Fibroblast of lung (primary cell): ENCODE measurements at regions not wholly inside any gene's neighbourhood (a gene's known extent, or its start where the extent isn't known, plus 50 kb on each side); places are given as distances from the start of the nearest gene placed in this dataset.

Experiments used
- EZH2 ChIP-seq: IDR thresholded peaks from 2 replicates; pipeline ENCODE4 v1.5.1; 2012; ENCODE audit warnings: low read length, control low read depth, mild to moderate bottlenecking; ENCODE audit errors: missing control alignments
- TF ChIP-seq, protein P1 (sequence below), 2 donors: IDR thresholded peaks in 1 of 2; conservative IDR thresholded peaks in 1 of 2; 1 replicate in 1 of 2; 2 replicates in 1 of 2; pipeline ENCODE4 v1.5.1; 2011 to 2012; ENCODE audit warnings: low read length in 2 of 2, control low read depth in 1 of 2, inconsistent platforms in 1 of 2, low read depth in 1 of 2, mild to moderate bottlenecking in 1 of 2

DNA sequence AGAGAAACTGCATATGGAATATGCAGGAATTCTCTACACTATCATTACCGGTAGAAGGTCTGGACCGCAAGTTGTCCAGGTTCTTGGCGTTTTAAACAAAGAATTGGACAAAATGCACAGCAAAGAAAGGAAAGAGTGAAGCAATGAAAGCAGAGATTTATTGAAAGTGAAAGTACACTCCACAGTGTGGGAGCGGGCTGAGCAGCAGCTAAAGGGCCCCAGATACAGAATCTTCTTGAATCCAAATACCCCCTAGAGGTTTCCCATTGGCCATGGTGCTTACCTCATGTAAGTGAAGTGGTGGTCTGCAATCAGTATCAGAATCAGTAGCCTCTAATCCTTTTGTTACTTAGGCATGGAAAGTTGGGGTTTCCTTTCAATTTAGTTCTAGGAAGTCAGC lies 178.5 kb upstream of the IRX3 start:
- TF ChIP-seq, protein P1, sequence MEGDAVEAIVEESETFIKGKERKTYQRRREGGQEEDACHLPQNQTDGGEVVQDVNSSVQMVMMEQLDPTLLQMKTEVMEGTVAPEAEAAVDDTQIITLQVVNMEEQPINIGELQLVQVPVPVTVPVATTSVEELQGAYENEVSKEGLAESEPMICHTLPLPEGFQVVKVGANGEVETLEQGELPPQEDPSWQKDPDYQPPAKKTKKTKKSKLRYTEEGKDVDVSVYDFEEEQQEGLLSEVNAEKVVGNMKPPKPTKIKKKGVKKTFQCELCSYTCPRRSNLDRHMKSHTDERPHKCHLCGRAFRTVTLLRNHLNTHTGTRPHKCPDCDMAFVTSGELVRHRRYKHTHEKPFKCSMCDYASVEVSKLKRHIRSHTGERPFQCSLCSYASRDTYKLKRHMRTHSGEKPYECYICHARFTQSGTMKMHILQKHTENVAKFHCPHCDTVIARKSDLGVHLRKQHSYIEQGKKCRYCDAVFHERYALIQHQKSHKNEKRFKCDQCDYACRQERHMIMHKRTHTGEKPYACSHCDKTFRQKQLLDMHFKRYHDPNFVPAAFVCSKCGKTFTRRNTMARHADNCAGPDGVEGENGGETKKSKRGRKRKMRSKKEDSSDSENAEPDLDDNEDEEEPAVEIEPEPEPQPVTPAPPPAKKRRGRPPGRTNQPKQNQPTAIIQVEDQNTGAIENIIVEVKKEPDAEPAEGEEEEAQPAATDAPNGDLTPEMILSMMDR (conservative IDR thresholded peaks at IDR 0.05 in 1 of 2, IDR thresholded peaks at IDR 0.05 in 1 of 2; ENCODE audit: low read depth in 1 of 2, low read length in 2 of 2): no peak
- TF ChIP-seq EZH2: no peak
